SIG-M5 treated with dmso at 0.1 percent for 504 hours (cell line): ENCODE measurements at regions not wholly inside any gene's neighbourhood (a gene's known extent, or its start where the extent isn't known, plus 50 kb on each side); places are given as distances from the start of the nearest gene placed in this dataset.

Experiments used
- DNase-seq: peaks from one replicate; lab custom pipeline; 2025; ENCODE audit not compliant: unreplicated experiment; lab: John Stamatoyannopoulos, UW

DNA sequence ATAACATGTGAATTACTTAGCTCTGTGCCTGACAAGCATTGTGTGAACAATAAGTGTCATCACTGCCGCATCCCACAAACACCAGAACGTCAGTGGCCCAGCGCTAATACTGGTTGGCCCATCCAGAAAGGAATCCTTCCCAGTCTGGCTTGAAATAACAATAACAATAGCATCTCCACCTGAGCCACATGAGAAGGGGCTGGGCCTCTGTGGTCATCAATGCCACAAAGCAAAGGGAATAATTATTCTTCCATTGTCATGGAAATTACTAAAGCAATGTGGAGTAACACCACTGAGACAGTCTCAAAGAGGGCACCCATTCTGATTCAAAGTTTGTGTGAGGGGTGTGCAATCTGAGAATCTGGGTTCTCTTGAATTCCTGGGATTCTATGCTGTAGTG, 105.7 kb upstream of the INHBA start:
- DNase-seq, result no peak

DNA sequence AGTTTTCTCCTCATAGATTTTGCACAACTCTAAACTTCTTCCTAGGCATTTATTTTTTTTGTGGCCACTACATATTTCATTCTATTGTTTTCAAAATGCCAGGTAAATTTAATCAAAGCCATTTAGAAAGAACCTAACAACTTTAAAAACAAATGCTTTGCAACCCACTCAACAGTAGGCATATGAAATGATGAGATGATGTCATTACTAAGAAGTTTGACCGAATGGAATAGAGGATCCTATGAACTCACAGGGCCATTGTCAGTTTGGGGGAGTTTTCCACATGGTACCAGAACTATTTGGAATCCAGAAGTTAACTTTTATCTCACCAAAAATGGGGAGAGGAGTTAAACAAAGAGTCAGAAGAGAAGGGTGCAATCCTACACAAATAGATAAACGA, 100.7 kb upstream of the INHBA start:
- DNase-seq, result no peak

DNA sequence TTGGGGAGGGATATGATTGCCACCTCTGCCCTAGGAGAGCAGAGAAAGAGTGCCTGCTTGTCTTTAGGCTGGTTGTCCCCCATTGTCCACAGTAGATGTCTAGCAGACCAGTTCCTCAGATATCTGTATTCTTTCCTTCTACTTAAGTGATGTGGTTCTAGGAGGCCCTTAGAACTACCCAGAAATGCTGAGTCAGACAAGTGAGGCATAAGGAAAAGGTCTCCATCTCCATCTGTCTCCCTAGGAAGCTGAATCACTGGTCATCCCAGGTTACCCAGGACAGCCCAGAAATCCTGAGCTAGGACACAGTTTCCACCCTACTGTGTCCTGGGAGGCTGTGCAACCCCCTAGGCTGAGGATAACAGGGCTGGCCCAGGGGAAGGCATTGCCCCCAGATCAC, 93.4 kb upstream of the INHBA start:
- no peak for DNase-seq

DNA sequence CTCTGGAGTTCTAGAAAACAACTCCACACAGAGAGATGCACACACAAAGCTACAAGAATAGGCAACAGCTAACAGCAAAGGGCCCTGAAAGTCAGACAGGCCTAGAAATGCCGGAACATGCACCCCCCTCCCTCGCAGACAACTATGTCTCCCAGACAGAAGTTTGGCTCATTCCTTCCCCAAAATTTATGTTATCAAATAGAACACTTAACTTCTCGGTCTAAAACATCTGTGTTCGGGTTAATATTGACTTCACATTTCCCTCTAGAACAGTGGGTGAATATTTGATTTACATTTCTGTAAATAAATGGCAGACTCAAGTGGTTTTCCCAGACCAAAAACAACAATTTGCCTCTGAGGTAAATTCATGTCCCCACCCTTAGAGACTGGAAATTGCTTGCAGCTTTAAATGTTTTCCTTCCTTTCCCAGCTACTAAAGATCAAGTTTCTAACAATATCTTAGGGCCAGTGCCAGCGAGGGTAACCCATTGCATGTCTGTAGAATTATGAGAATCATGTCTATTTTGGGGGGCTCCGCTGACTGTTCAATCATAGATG, 92.5 kb upstream of the INHBA start:
- no peak for DNase-seq

DNA sequence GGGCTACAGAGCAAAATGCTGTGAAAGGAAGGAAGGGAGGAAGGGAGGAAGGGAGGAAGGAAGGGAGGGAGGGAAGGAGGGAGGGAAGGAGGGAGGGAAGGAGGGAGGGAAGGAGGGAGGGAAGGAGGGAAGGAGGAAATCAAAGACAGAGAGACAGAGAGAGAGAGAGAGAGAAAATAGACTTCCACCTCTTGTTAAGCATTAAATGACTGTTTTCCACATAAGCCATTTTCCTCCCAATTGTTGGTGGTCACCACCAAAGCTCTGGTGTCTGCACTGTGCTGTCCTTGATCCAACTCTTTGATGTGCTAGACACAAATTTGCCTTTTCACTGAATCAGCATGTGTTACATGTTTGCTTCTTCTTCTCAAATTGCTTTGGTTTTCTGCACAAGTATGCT, 90.7 kb upstream of the INHBA start:
- DNase-seq, result no peak

DNA sequence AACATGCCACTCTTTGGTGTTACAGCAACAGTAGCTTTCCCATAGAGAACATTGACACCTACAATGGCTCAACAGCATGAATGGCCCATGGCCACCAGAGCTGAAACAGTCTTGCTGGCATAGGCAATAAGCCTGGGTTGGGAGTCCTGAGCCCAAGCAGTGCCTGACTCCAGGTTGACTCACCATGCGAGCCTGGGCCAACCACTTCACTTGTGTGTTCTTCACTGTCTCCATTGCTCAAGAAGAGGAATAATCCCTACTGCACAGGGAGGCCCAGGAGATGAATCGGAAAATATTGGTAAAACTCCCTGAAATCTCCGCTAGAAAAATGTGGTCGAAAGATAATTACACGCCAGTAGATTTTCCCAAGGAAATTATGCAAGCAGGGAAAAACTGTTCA, 89.2 kb upstream of the INHBA start:
- no peak for DNase-seq

DNA sequence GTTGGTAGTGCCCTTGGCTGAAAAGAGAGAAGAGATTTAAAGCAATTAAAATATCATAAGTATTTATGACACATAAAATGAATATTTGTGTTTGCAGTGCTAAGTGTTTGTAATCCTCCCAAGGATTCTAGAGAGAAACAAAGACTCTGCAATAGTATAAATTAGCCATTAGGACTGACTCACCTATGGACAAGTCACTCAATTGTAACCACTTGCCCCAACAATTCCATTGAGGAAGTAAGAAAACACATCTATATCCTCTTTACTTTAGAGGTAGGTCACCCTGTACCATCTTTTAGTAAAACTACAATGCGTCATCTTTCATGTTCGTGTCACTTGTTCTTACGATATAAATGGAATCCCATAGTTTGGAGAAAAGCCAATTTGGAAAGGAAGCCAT, 85.7 kb upstream of the INHBA start:
- no peak for DNase-seq

DNA sequence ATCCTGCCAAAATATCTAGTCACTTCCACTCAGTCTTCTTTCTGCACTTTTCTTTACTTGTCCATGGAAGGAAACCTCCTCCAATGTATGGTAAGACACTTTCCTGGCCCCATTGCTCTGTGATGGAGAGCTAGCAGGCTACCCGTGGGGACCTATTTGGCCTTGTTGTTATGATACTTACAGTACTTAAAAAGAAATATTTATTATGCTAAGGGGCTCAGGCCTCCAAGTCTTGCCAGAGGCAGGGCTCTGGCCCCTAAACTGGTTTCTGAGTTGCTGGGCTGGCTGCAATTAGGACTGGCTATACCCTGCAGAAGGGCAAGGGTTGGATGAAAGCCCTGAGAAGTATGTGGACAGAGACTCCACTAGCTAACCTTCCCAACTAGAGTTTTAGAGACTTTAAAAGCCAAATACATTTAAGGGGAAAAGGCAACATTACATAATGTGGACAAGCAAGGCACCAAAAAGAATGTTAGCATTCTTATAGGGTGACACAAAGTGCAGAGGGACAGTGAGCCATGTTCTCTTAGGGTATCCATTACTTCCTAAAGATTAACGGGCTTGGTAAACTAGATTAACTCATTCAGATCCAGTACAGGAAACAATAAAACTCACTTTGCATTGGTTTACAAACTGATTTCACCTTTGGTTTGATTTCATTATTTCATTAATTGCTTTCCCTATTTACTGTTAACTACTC, 84.9 kb upstream of the INHBA start:
- DNase-seq, result no peak

DNA sequence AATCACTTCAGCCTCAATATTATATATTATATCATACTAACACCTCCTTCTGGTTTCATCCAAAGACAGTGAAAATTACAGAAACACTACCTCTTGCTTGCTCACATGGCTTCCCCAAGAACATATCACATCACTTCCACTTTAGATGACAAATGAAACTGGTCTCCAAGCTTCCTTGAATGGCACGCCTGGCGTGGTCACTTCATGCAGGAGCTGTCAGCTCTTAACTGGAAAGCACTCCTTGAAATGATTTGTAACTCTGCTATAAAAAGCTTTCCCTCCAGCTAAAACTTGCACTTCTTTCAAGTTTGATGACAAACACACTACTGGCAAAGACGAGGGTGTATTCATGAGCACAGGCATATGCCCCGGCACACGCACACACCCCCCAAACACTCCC, 84.1 kb upstream of the INHBA start:
- no peak for DNase-seq

DNA sequence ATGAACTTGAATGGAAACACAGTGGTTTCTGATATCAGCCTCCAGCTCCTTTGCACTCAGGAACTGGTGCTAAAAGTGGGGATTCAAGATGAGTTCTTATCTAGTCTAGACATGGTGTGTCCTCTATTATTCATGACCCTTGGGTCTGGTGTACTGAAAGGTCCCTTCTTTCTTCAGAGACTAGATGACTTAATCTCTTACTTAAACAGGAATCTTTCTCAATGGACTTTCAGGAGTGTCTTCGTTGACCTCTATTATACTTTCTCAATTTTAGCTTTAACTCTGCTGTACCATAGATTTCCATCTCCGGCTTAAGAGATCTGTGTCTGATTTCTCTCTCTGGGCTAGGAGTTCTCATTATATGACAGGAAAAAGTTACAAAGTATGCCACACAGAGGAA, 83.5 kb upstream of the INHBA start:
- DNase-seq, result no peak

DNA sequence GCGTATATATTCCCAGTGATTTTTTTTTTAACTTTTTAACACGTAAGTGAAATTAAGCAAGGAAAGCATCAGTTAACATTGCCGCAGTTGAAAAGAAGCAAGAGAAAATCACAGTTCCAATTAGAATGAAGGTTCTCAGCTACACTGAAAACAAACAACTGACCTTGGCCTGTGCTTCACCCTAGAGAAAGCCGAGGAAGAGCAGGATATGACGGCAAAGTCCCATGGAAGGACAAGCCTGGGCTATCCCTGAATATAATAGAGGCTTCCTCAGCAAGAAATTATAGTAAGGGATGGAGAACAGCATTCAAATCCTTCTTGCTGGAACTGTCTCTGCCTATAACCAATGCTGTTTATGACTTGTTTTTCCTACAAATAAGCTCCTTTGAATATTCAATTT, 83.0 kb upstream of the INHBA start:
- no peak for DNase-seq

DNA sequence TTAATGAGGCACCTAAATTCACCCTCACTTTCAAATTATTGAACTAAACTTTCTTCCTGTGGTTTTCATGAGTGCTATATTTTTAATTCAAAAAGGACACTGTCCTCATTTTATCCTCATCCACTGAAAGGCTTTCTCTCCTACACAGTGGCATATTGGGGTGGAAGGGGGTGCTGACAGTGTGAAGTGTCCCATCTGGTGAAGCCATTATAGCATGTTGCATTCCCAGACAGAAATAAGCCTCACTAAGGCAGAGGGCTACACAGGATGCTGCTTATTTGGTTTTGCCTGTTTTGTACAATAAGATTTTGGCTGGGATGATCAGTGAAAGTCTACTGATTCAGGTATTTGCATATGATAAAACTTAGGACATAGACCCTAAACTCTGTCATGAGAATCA, 82.4 kb upstream of the INHBA start:
- DNase-seq, result no peak

DNA sequence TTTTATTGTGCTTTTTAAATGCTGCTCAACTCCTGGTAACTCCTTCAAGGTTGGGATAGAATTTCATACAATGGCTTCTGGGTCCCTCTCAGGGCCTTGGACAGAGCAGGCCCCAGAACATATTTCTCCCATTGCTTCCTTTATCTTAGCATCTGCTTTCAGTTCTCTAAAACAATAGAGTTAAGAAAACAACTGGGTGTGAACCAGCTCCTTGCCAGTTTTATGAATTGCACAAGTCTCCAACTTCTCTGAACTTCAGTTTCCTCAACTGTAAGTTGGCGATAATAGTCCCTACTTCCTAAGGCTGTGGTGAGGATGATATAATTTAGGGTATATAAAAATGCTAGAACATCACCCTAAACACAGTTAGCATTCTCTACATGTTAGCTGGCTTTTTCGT, 77.0 kb upstream of the INHBA start:
- peak; percentile 97 for DNase-seq

DNA sequence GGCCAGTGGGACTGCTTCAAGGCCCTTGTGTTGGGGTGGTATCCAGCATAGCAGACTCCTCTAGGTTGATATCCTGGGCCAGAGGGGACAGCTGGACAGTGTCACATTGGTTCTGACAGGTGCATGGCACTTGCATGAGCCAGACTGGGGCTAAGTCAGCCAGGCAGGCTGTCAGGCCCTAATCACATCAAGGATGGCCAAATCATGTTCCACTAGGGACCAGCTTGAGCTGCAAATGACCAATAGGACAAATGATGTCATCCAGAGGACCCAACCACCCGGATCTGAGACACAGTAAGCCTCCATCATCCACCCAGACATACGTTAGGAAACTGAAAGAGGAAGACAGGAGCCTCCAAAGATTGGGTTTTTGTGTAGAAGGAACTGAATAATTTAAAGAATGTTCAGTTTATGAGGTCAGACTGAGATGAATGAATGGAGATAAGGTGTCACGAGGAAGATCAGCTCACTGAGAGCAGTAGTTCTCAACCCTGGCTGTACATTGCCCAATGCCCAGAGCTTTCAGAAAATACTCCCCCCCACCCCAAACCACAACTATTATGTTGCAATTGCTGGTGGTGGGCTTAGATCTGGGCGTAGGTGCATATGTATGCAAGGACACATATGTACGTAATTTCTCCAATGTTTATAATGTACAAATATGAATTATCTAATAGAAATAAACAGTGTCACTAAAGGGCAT, 75.2 kb upstream of the INHBA start:
- peak; percentile 97 for DNase-seq

DNA sequence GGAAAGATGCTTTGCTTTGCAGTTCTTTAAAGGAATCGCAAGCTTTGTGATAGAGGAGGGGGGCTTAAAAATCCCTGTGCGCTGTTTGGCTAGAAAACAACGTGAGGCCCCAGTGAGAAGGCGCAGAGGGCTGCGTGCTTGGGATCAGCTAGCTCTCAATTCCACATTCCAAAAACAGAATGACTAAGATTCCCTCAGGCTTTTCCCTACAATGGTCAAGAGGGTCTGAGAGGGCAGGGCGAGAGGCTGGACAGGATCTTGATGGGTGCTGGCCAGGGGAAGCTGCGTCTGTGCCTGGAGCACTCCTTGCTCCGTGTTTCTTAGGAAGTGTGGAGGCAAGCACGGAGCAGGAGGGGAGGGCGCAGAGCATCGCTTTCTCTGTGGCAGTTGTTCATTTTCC, 72.1 kb upstream of the INHBA start:
- DNase-seq, result no peak

DNA sequence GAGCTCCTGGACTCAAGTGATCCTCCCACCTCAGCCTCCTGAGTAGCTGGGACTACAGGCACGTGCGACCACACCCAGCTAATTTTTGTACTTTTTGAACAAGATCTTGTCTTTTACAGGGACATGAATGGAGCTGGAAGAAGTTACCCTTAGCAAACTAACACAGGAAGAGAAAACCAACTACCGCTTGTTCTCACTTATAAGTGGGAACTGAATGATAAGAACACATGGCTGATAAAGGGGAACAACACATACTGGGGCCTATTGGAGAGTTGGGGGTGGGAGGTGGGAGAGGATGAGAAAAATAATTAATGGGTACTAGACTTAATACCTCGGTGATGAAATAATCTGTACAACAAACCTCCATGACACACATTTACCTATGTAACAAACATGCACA, 70.9 kb upstream of the INHBA start:
- DNase-seq, result no peak

DNA sequence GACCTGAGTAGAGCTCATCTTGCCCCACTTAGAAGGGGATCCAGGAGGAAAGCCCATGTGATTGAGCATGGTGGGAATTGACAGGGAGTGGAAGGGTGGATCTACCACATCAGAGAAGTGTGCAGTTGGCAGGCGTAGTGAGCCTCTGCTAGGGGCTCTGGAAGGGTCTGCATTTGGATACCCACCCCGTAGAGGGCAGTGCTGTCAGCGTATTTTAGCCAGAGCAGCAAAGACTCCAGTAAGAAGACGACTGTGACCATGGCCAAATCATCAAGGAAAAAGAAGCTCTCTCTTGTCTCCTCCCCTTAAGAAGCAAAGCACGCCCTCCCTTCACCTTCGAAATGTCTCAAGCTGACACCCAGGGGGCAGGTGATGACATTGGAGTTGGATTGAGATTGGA, 68.8 kb upstream of the INHBA start:
- no peak for DNase-seq

DNA sequence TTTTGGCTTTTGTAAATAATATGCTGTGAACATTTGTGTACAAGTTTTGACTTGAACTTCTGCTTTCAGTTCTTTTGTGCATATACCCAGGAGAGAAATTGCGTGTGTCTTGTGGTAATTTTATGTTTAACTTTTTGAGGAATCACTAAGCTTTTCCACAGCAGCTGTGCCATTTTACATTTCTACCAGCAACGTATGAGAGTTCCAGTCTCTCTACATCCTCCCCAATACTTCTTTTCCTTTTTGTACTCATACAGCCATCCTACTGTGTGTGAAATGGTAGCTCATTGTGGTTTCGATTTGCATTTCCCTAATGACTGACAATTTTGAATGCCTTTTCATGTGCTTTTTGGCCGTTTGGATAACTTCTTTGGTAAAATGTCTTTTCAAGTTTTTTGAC, 66.3 kb upstream of the INHBA start:
- DNase-seq, result no peak

DNA sequence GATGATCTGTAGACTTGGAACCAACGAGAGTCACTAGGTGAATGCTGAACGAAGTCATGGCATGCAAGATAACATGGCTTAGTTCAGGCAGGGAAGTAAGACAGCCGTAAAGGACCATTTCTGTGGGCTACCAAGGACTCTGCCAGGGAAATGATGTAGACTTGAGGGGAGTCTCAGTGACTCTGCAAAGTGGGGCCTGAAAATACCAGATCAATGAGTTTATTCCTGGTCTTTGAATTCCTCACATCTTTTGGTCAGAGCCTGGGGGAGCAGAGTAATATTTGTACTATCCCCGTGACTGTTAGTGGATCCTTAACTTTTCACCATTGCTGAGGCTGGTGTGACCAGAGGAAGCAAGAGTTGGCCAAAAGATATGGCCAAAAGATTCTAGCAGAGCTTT, 60.7 kb upstream of the INHBA start:
- no peak for DNase-seq

DNA sequence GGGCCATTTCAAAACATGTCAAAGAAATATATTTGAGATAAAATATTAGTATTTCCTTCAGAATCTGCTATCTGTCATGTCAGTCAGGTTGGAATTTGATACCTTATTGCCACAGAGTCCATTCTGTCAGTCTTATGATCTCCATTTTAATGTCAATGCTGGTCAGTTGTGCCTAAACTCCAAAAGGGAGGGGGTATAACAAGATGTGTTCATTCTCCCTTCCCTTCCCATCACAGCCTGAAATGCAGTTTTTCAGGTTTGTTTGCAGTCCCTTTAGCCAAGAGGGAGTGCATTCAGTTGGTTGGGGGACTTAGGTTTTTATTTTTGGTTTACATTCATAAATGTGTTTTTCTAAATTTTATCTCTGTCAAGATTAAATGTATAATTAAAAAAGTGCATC, 59.8 kb upstream of the INHBA start:
- DNase-seq, result no peak

DNA sequence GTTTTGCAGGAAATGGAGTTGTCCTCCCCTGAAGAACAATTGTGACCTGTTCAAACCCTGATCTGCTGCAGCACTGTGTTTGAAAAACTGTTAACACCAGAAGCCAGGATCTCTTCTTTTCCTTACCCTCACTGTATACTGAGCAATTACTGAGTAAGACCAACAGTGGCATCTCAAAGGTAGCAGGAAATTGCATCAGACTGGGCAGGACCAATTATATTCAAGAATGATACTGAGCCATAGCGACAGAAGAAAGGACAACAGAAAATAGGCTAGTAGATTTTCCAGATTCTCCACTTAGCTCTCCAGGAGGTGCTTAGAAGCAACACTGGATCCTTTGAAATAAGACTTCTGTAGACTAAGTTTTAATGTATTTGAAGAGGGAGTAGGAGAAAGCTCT, 57.4 kb upstream of the INHBA start:
- DNase-seq, result no peak

DNA sequence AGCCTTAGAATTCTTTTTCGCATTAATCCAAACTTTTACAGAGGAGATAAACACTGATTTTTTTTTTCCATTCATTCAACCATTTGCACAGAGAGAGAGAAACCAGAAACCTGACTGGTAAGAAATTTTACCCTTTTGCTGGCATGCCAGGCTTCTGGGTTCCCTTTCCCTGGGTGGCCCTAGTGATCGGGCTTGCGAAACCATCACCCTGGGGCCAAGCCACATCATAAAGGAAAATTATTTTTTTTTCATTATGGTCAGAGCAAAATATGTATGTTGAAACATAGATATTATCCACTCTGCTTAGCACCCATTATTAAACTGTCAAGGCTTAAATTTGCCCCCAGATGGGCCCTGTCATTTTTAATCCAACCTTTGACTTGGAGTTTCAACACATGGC, 55.4 kb upstream of the INHBA start:
- DNase-seq, result no peak

DNA sequence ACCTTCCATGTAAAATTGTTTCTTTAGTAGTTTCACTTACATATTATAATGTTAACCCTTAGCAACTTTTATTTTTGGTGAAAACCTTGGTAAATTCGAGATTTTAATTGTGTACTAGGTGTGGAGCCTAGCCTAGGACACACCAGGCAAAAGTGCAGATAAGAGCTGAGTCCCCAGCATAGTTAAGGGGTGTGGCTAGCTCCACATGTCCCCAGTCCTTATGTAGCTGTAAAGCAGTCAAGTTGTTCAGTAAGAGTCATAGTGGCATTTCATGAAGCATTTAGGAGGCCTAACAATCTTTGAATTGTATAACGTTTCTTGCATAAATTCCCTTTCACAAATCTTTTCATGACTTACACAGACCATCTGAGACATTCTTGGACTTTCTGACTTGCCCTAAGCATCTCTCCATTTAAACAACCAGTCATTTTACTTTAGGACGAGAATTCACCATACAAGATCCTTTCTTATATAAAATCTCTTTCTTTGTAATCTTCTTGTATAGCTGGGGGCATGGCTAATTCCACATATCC, 53.8 kb upstream of the INHBA start:
- no peak for DNase-seq
